Stimulated activated CD8-positive, alpha-beta memory T cell treated with anti-CD3 and anti-CD28 coated beads, Interleukin-15, amount 100 ng/mL, for 1 hour (primary cell): ENCODE measurements at regions not wholly inside any gene's neighbourhood (a gene's known extent, or its start where the extent isn't known, plus 50 kb on each side); places are given as distances from the start of the nearest gene placed in this dataset.

Source experiments
- DNase-seq: peaks from one replicate; pipeline ENCODE4 v3.0.0-alpha.2; 2020; ENCODE audit warnings: low read depth

DNA sequence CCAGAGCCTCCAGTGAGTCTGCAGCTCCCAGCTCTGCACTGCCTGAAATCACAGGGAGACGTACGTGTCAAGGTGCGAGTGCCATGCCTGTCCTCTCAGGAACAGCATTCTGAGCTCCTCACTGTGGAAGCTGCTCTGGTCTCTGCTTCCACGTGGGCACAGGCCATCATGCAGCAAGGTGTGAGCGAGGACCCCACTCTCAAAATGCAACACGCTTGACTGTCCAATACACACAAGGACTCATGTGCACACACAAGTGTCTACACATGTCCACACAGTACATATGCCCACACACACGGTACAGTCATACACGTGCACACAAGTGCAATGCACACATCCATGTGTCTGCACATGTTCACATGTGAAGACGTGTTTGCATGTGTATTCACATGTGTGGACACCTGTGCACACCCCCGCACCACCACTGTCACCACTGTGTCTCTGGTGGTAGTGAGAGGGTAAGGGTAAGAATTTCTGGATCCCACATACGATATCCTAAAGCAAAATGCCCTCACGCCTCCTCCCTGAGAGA lies 260.5 kb downstream of the DLL1 start:
- DNase-seq, result no peak

DNA sequence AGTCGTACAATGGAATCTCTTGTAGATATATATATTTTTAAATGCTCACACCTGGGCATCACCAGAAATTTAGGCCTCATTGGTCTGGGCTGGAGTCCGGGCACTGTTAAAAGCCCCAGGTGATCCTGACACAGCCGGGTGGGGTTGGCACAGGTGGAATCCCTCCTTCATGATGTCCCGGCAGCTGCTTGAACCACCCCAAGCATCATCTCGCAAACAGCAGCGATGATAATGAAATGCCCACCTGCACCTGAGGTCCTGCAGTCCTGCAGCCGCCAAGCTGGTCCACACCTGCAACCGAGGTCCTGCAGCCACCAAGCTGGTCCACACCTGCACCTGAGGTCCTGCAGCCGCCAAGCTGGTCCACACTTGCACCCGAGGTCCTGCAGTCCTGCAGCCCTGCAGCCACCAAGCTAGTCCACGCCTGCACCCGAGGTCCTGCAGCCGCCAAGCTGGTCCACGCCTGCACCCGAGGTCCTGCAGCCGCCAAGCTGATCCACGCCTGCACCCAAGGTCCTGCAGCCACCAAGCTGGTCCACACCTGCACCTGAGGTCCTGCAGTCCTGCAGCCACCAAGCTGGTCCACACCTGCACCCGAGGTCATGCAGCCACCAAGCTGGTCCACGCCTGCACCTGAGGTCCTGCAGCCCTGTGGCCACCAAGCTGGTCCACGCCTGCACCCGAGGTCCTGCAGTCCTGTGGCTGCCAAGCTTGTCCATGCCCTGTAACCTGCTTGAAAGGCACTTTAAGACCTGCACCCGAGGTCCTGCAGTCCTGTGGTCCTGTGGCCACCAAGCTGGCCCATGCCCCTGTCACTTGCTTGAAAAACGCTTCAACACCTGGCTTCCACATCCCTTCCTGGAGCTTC lies 261.2 kb downstream of the DLL1 start:
- no peak for DNase-seq

DNA sequence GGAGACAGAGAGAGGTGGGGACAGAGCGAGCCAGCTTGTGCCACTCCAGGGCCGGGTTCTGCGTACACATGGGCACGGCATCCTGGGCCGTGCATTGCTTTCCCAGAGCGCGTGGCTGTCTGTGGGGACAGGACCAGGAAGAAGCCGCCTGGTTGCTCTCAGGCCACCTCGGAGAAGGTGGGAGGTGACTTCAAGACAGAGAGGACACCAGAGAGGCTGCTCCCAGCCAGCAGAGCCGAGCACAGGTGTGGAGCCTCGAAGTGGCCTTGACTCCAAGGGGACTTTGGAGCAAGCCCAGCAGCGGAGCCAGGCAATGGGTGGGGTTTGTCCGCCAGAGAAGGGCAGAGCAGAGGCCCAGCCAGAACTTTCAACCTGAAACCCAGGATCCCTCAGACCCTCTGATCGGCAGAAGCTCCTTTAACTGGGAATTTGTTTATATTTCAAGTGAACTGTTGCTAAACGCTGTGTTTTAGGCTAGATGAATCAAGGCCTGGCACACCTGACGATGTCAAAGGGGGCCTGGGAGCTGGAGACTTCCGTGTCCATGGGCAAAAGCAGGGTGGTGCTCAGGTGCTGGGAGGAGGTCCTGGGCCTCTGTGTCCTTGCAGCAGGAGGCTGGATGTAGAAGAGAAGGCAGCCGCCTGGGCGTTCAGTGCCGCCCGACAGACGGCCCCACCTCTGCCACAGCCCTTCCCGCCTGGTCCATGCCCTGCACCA lies 262.1 kb downstream of the DLL1 start:
- no peak for DNase-seq

DNA sequence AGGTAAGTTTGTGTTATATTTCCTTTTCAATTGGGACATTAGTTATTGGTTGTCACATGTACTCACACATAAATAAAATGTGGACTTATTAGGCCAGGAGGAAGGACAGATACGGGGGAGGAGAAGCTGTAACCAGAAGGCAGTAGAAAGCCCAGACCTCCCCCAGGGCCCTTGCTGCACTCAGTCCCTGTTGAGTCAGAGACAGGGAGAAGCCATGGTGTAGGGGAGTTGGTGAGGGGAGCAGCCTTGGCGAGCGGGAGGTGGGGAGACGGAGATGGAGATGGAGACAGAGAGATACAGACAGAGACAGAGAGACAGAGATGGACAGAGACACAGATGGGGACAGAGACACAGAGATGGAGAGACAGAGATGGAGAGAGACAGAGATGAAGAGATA lies 263.2 kb downstream of the DLL1 start:
- no peak for DNase-seq

DNA sequence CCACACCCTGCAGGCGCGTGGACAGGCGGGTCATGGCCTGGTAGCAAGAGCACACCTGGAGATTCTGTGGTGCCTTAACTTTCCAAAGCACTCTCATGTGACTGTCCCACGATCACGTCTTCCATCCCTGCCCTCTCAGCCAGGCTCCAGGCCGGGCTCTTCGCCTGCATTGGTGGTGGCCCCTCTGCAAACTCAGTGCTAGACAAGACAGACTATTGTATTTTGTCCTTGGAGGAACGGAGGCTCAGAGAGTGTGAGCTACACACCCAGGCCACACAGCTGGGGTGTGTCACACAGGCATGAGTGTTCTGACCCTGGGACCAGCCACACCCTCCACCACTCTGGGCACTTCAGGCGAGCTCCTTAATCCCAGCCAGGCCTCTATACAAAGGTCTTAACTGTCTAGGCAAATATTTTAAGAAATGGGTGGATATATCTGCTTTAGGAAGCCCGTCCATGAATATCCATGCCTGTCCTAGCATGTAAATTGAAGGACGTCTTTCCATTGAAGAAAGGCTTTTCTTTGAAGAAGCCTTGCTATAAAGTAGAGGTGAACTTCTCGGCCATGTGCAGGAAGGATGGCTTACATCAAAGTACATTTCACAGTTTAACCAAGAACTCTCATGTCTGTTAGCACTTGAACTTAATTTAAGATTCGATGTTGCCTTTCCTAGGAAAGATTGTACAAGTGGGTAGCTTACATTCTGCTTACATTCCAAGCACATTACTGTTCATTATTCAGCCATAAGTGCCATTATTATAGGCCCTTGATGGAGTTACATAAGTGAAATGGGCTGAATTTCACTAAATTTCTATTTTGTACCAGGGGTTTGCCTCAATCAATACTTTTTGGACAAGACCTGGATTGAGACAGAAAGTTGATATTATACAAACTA lies 263.9 kb downstream of the DLL1 start:
- no peak for DNase-seq

DNA sequence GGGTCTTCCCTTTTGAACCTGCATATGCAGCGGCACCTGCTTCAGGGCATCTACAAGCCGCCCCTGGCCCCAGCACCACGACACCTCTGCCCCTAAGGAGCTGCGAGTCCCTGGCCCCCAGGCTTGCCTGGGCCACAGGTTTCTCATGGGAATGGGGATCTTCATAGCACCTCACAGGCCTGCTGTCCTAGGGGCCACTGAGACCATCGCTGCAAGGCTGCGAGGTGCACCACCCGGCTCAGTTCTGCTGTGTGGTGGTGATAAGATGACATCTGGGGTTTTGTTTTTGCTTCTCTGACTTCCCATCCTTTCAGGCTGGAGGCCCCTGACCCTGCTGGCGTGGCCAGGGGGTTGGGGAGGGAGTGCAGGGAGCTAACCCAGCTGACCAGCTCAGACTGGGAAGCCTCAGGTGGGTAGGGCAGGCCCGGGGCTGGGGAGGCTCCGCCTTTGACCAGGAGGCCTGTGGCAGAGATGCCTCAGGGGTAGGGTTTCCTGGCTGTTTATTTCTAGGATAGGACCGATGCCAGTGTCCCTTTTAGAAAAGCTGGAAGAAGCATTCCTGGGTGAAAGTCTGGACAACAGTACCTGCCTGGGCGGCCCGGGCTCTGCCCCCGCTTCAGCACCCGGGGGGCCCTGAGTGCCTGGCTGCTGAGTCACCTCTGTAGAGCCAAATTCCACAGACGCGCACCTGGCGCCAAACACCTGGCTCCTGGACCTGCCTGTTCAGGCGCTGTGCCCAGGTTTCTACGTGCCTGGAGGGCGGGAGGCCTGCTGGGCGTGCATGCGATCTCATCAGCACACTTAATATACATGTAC lies 264.7 kb downstream of the DLL1 start:
- DNase-seq, result no peak

DNA sequence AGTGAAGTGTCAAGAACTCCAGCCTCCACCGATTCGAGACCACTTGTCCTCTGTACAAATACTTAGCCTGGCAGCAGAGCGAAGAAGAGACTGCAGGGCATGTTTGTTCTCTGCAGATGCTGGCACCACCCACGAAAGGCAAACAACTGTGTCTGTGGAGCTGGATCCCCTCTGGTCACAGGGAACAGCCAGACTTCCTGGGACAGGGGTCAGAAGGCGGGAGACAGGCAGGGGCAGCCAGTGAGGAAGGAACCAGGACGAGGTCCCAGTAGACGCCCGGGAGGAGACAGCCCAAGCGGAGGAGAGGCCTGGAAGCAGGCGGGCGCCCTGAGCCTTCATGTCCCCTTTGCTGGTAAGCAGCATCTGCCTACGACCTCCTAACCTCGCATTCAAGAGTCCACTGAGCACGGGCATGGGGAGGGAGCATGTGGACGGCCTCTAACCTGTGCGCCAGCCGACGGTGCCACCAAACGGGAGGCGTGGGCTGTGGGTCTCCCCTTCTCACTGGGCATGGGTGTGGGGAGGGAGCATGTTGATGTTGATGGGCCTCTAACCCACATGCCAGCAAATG lies 265.5 kb downstream of the DLL1 start:
- DNase-seq, result no peak

DNA sequence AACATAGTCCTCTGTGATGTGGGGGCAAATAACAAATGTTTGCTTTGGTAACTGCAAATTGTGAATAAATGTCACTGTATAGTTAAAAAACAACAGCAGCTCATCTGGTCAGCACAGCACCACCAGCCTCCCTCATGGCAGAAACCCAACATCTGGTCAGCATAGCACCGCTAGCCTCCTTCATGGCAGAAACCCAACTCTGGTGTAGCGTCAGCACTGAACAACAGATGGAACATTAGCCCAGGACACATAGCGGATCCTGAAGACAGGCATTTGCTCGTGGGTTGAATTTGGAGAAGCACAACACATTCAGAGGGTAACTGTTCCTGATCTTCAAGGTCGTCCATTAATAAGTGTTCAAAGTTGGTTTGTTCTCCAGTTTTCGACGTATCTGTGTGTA lies 265.9 kb downstream of the DLL1 start:
- DNase-seq, result no peak

DNA sequence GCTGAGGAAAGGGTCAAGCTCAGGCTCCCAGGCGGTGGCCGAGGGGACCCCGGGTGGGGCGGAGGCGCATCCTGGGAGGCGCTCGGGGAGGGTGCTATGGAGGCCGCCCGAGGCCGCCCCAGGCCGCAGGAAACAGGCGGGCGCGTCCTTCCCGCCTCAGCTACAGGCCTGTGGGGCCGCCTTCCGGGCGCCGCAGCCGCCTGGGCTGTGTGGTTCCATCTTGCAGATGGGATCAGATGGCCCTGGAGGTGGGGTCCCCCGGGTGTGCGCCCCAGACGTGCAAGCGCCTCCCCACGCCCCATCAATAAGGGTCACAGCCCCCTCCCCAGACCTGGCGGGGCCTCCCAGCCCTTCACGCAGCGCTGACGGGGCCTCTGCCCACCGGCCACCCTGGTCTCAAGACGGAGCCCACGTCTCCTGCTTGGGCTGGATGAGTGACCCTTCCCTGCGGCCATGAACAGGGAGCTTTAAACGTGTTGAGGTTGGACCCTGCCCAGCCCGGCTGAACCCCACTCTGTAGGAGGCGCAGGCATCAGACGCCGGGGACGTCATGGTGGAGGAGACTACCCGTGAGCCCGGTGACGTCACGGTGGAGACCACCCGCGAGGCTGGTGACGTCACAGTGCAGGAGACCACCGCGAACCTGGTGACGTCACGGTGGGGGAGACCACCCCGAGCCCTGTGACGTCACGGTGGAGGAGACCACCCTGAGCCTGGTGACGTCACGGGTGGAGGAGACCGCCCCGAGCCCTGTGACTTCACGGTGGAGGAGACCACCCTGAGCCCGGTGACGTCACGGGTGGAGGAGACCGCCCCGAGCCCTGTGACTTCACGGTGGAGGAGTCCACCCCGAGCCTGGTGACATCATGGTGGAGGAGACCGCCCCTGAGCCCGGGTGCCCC lies 267.0 kb downstream of the DLL1 start:
- no peak for DNase-seq

DNA sequence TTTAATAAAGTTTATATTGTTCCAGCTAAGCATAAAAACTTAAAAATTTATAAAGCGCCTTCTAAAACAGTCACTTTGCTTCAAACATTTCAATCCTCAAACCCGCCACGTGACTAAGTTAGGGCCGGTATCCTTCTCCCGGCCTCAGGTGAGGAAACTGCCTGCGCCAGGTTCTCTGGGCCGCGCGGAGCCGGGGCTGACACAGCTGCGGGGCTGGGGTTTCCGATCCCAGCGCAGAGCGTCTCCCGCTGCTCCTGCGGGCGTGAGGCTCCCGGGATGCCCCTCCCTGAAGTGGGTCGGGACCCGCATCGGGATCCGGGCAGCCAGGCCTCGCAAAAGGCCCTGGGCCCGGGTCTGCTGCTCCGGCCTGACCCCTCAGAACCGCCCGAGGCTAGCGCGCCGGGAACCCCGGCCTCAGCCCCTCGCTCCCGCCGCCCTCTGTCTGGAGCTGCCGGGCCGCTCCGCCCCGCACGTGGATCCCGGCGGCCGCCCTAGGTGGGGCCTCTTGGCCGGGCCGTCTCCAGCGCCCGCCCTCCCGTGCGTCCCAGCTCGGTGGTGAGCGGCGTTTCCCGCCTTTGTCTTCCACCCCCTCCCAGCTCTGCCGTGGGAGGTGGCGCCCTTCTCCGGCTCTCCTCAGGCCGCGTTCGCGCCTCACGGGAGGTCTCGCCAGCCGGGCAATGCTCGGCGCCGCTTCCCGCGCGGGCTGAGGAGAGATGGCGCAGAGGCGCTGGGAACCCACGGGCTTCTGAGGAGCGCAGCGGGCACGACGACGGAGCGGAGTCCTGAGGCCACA lies 267.9 kb downstream of the DLL1 start:
- no peak for DNase-seq

DNA sequence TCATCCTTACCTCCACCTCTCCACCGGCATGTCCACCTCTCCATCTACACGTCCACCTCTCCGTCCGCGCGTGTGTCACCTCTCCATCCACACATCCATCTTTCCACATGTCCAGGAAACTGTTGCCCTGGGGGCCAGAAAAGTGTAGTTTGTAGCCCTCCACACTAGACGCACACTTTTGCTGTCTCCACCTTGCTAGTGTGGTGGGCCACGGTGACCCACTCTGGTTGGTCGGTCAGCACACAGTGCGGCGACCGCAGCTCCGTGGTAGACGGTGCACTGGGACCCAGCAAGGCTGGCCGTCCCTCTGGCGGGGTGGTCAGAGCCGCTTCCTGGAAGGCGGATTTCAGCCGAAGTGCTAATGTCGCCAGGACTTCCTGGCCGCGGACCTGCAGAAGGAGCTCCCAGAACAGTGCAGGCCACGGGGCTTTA lies 268.6 kb downstream of the DLL1 start:
- no peak for DNase-seq

DNA sequence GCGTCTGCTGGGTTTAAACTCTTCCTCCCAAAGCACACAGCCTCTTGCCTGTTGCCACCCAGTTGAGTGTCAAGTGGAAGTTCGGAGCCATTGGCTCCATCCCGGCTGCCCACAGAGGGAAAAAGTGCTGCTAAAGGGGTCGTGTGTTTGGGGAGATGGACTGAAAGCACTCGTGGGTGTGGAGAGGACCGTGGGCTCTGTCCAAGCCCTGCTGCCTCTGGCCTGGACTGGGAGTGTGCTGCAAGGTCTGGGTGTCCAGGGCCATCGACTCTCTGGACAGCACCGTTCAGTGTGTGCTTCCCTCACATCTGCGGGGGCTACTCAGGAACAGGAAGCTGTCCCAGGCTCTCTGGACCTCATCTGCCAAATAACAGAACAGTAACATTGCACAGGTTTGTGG lies 269.3 kb downstream of the DLL1 start:
- no peak for DNase-seq

DNA sequence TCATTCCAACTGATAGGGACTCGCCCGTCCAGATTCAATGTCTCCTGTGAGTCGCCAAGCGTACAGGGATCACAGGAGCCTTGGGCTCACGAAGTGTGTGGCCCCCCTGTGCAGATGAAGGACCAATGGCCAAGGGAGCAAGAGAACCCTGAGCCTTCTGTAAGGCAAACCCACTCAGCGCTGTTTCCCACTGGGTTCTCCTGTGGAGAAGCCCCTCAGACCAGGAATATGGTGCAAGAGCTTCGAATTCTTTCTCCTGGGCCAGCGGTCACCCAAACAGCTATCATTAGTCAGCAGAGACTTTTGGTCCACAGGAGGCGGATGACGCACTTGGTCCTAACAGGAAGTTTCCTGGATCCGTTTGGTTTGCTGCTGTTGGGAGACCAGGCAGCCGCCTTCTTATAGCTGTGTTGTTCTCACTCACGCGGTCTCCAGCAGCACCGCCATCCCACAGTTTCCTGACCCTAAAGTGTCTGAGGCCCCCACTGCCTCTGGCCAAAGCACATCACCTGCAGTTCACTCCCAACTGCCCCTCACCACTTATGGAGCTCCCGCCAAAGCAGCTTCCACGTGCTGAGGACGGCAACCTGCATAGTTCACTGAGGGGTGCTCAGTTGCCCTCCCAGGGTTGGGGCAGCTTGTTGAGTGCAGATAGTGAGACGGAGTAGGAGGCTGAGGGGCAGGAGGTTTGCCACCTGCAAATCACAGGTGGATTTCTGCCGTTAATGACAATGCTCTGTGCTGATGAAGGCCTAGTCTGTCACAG lies 268.6 kb downstream of the ERMARD start:
- DNase-seq, result no peak

DNA sequence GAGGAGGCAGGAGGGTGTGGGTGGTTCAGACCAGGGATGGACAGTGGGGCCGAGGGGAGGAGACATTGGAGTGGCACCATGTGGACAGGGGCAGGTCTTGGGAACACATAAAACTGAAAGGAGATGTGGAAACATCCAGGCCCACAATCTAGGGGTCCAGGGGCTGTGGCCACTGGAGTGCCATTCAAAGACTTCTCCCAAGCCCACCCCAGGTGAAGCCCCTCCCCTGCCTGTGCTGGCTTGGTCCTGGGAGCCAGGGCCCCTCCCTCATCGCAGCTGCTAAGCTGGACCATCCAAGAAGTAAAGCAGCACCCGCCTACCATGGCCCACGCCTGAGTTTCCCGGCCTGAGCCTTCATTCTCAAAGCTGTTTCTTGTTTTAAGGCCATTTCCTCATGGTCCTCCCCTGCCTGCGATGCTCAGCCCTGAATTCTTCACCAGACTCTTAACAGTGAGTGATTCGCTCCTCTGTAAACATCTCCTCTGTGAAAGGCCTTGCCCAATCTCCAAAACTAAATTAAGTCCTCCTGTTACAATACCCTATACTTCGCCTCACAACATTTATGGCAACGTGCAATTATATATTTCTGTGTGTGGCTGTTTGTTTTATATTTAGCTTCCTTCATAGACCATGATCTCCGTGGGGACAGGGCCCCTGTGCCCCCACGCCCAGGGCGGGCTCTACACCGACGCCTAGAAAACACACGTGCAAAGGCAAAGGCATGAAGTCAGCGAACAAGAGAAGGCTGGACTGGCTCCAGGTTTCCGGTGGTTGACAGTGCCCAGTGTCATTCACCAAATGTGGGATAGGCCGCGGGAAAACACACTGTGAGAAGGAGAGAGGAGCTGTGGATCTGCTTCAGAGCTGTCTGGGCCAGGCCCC lies 267.8 kb downstream of the ERMARD start:
- DNase-seq, result no peak

DNA sequence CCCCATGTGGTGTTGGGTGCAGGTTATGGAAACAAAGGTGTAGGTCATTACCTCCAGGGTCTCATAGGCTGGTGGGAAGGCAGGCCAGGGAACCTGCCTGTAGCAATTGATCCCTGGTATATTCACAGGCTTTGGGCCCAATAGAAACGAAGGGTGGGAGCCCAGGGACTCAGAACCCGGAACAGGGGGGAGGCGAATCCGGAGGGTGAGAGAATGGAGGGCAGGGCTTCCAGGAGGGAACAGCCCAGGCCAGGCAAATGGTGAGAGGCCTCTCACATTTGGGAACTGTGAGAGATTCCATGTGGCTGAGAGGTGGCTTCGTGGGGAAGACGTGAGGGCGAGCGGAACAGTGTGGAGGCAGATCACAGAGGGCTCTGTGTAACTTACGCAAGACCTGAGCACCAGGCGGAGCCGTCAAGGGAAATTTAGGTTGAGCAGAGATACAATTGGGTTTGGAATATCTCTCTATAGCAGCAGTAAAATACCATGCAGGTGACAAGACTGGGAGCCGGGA lies 267.1 kb downstream of the ERMARD start:
- no peak for DNase-seq

DNA sequence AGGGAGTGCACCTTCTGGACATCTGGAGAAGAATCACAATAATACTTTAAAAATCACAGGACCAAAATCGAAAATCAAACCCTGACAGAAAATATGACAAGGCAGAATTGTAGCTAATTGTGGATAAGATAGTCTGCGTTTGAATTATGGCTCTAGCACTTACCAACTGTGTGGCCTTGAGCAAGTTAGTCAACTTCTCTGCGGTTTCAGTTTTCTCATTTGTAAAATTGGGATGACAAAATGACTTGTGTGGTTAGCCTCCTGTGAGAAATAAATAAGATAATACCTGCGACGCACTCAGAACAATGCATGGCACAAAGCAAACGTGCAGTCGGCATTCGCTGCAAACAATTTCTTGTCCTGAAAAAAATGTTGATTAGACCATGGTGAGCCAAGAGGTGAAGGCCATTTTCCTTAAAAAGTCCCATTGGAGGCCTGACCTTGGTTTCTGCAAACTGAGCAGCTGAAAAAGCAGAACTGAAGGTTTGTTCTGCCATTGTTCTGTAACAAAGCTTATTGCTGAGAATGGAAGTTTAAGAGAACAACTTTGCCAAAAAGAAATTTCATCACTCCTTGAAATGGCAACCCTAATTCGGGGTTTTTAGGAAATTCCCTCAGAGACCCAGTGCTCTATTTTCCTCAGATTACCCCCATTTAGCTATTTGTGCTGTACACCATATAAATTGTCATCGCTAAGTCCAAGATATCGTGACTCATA lies 266.3 kb downstream of the ERMARD start:
- DNase-seq, result no peak
